Loucy (cell line): ENCODE measurements at regions not wholly inside any gene's neighbourhood (a gene's known extent, or its start where the extent isn't known, plus 50 kb on each side); places are given as distances from the start of the nearest gene placed in this dataset.

Experiments
- CTCF ChIP-seq: fragments of 200-600 bp; sonication (generic); conservative IDR thresholded peaks from 2 replicates; pipeline ENCODE4 v1.5.1; 2014; ENCODE audit warnings: mild to moderate bottlenecking, antibody characterized with exemption, low read length
- EZH2phosphoT487 ChIP-seq: fragments of 200-600 bp; IDR thresholded peaks from 2 replicates; pipeline ENCODE4 v1.6.1; 2018; ENCODE audit warnings: antibody characterized with exemption, mild to moderate bottlenecking, moderate library complexity, borderline replicate concordance

GRCh38 chr9:94030318-94031179, 53.7 kb upstream of the PTPDC1 start:
- no peak for TF ChIP-seq CTCF
- no peak for TF ChIP-seq EZH2phosphoT487
